Jurkat, Clone E6-1 (cell line): ENCODE measurements at regions not wholly inside any gene's neighbourhood (a gene's known extent, or its start where the extent isn't known, plus 50 kb on each side); places are given as distances from the start of the nearest gene placed in this dataset.
"Not testable (repeated sequence)": the region's sequence is repeated elsewhere in the genome, so short reads cannot be mapped to it uniquely, and the experiment has no call there.

ENCODE experiments used
- DNase-seq: peaks from one replicate; pipeline ENCODE4 v3.0.0-alpha.2; 2011; ENCODE audit warnings: low read depth, low spot score
- H3K4me3 ChIP-seq: 2 replicates; pipeline ENCODE4 v1.5.1; 2011; ENCODE audit warnings: mild to moderate bottlenecking, low read length, control low read depth, moderate library complexity

DNA sequence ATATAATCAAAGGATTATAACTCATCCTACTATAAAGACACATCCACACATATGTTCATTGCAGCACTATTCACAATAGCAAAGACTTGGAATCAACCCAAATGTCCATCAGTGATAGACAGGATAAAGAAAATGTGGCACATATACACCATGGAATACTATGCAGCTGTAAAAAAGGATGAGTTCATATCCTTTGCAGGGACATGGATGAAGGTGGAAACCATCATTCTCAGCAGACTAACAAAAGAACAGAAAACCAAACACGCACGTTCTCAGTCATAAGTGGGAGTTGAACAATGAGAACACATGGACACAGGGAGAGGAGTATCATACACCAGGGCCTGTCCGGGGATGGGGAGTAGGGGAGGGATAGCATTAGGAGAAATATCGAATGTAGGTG lies 253.0 kb upstream of the ID4 start:
- not testable (repeated sequence) for DNase-seq, H3K4me3 ChIP-seq

- H3K4me3 ChIP-seq = no peak overlapping the region
- no peak for DNase-seq
Measured at GRCh38 chr6:19587238-19587942, 249.8 kb upstream of the ID4 start.

DNA sequence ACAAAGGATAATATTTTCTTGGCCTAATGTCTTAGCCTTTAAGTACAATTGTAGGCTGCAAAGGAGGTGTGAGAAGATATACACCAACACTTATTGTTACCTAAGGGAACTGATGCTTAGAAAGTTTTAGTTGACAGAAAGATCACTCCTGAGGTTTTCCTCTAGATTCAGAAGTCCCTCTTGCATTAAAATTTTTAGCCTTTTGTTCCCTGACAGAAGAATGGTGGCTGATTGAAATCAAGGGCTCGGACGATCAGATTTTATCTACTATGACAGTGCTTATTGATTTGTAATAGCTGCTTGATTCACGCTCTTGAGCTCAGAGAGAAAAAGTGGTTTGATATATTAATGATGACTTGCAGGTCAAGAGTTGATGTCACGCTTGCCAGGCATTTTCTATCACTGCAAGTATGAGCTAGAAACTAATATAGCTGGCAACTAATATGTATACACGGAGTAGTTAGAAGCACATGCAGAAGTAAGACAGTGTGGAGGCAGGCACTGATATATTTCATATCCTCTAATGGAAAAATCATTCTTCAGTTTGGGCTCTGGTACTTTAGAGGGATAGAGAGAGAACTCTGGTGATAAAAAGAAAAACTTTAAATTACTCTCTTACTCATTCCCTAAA lies 246.6 kb upstream of the ID4 start:
- DNase-seq = no peak
- H3K4me3 ChIP-seq = no peak overlapping the region

DNA sequence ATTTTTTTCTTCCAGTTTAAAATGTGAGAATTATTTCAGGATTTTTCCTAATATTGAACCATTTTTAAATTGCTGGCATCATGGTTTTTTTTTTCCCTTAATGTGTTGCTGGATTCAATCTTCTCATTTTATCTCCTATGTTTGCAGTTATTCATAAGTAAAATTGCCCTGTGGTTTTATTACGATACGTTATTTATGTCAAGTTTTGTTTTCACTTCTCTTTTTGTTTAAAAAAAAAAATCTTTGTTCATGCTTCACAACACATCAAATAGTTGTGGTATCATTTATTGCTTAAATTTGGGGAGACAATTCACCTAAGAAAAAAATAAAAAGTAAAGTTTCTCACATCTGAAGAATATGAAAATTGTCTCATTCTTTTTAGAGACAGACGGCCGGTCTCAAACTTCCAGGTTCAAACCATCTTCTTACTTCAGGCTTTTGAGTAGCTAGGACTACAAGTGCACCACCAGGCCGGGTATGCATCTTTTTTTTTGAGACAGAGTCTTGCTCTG lies 239.3 kb upstream of the ID4 start:
- DNase-seq = no peak
- H3K4me3 ChIP-seq = no peak overlapping the region

- DNase-seq = no peak
- no peak overlapping the region for H3K4me3 ChIP-seq
Measured at GRCh38 chr6:19599796-19600464, 237.2 kb upstream of the ID4 start.

GRCh38 chr6:19602434-19603013 lies 234.6 kb upstream of the ID4 start:
- no peak for DNase-seq
- H3K4me3 ChIP-seq = no peak overlapping the region

DNA sequence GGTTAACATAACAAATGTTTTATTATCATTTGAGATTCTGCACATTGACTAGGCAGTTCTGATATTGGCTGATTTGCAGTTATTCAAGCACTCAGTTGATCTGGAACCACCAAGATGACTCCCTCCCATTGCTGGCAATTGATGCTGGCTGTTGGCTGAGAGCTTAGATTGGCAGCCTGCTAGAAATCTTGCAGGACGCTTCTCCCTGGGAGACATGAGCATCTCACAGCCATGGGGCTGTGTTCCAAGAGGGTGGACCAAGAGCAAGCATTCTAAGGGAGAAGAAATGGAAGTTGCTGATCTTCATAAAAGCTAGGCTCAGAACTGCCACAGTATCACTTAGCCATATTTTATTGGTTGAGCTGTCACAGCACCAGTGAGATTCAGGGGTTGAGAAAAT lies 233.4 kb upstream of the ID4 start:
- H3K4me3 ChIP-seq = no peak overlapping the region
- DNase-seq = no peak

DNA sequence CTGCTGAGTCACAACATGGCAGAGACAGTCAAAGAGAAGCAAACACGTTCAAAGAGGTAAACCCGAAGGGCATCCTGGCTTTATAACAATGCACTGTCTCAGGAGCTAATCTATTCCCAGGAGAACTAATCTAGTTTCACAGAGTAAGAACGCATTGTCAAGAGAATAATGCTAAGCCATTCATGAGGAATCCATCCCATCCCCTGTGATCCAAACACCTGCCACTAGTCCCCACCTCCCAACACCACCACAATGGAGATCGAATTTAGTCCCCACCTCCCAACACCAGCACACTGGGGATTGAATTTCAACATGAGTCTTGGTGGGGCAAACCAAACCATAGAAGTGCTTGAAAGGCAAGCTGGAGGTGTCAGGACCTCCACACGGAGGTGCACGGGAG lies 231.5 kb upstream of the ID4 start:
- DNase-seq = no peak
- H3K4me3 ChIP-seq = no peak overlapping the region

- H3K4me3 ChIP-seq = no peak overlapping the region
- DNase-seq = no peak
Measured at GRCh38 chr6:19608546-19608945, 228.6 kb upstream of the ID4 start.

DNA sequence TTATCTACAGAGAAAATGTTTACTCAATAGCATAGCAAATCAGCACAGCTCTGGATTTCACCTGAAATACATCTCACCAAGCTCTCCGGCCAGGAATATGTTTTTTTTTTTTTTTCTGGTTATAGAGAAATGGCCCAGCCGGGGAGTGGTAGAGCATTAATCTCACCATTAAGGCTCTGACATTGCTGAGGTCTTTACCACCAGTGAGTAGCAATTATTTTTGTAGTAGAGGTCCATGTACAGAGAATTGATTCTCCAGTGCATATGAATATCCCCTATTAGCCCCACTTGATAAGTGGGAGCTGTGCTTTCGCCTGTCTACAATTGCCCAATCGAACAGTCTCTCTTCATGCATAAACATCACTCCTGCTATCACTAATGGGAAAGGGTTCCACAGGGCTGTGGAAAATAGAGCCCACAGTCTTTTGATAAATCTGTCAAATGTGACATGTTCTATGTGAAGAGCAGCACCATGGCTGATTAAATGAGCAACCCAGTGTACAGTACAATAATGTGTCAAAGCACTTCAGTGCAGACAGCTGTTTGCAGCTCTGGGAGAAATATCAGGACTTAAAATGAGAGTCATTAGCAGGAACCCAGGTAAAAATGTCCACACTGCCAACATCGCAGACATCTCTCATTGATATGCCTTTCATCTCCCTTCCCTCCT lies 227.1 kb upstream of the ID4 start:
- no peak for DNase-seq
- H3K4me3 ChIP-seq = no peak overlapping the region

GRCh38 chr6:19612672-19613466 lies 224.3 kb upstream of the ID4 start:
- H3K4me3 ChIP-seq, DNase-seq: not testable (repeated sequence)

DNA sequence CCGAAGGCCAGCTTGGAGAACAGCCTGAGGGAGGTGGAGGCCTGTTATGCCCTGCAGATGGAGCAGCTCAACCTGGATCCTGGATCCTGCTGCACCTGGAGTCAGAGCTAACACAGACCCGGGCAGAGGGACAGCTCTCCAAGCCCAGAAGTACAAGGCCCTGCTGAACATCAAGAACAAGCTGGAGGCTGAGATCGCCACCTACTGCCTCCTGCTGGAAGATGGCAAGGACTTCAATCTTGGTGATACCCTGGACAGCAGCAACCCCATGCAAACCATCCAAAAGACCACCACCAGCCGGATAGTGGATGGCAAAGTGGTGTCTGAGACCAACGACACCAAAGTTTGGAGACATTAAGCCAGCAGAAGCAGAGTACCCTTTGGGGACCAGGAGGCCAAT lies 223.5 kb upstream of the ID4 start:
- H3K4me3 ChIP-seq = no peak overlapping the region
- no peak for DNase-seq

DNA sequence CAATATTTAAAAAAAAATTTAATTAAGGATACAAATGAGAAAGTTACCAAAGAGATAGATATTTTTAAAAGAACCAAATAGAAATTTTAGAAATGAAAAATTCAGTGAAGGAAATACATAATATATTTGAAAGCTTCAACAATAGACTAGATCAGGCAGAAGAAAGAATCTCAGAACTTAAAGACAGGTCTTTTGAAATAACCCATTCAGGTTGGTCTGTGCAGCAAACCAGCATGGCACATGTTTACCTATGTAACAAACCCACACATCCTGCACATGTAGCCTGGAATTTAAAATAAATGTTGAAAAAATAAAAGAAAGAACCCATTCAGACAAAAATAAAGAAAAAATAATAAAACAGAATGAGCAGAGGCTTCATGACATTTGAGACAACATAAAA lies 221.1 kb upstream of the ID4 start:
- no peak overlapping the region for H3K4me3 ChIP-seq
- DNase-seq = no peak

GRCh38 chr6:19632230-19632629 lies 204.9 kb upstream of the ID4 start:
- no peak overlapping the region for H3K4me3 ChIP-seq

DNA sequence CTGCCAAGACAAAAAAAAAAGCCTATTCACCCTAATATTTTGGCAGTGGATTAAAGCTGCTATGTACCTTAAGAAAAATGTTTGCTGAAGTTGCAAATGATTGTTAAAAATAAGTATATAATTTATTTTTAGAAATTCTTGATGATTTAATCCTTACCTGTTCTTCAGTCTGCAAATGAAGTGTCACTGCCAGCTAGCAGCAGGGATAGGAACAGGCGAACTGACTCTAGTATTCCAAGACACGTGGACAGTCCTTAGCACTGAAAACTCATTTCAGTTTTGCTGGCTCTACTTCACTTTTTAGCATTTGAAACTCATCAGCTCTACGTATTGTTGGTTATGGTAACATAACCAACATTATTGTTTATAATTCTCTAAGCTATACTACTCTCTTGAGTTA lies 204.4 kb upstream of the ID4 start:
- DNase-seq = no peak
- no peak overlapping the region for H3K4me3 ChIP-seq

More at GRCh38 chr6:19632230-19632629, 204.9 kb upstream of the ID4 start:
- DNase-seq = no peak

DNA sequence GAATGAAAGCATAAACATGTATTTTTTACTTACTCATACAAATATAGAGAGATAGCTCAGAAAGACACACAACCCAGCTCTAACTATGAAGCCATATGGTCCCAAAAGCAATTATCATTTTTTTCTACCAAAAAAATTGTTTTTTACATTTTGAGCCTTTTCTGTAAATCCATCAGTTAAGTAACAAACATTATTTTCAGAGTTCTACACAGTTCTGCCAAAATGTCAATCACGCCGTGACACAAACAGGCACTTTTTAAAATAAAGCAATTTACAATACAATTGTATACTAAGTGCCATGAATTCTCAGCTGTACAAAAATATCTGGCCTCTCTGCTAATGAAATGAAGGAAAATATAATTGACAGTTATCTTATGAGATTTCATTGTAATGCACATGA lies 201.4 kb upstream of the ID4 start:
- no peak overlapping the region for H3K4me3 ChIP-seq
- DNase-seq = no peak

DNA sequence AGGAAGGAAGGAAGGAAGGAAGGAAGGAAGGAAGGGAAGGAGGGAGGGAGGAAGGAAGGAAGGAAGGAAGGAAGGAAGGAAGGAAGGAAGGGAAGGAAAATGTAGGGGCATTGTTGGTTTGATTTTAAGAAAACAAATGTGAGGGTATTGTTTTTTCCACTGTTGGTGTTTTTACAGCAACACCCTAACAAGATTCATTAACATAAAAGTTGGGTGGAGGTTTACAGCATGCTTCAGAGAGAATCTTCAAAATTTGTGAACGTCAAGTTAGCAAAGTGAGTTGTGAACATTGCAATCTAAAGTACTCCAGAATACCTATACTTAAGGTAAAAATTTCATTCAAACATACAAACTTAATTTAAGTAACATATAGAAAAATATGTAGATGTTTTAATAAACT lies 200.2 kb upstream of the ID4 start:
- DNase-seq = no peak
- no peak overlapping the region for H3K4me3 ChIP-seq

DNA sequence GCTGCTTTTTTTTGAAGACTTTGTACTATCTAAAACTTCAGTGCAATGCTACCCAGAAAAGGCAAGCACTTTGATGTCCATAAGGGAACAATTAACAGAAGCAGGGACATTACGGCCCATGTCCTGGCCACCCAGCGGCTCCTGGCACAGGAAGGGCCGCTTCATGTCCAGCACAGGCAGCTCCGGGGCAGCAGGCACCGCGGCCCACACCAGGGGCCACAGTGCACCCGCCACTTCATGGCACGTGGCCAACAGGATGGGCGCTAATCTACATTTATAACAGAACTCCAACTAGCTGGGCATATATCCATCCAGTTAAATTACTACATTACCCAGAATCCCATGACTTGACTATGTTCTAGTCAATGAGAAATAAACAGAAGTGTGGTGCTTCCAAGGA lies 198.2 kb upstream of the ID4 start:
- H3K4me3 ChIP-seq = no peak overlapping the region
- DNase-seq = no peak

DNA sequence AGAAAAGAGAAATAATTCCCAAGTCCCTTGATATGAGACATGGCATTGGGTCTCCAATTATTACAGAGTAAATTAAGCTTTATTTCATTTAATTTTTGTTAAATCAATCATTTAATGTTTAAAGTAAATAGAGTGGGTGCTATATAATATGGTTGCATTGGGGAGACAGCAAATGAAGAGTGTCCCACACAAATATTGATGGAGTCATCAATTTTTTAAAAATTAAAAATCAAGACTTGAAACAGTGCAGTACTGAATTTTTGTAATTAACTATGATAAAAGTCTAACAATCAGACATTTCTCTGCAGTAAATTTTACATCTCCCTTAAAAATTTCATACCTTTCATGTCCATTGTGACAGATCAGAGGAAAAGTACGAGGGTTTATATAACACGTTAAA lies 193.9 kb upstream of the ID4 start:
- DNase-seq = no peak
- no peak overlapping the region for H3K4me3 ChIP-seq
